GM18507 (cell line): ENCODE measurements at regions not wholly inside any gene's neighbourhood (a gene's known extent, or its start where the extent isn't known, plus 50 kb on each side); places are given as distances from the start of the nearest gene placed in this dataset.
"Not testable (repeated sequence)": the region's sequence is repeated elsewhere in the genome, so short reads cannot be mapped to it uniquely, and the experiment has no call there.

ENCODE experiments used
- DNase-seq: peaks from one replicate; pipeline ENCODE4 v3.0.0; 2011; ENCODE audit warnings: low read depth; ENCODE audit not compliant: insufficient read length; ENCODE audit errors: extremely low spot score
- FAIRE-seq: peaks from 2 replicates; lab custom pipeline; 2011; peaks lifted over from hg19 to GRCh38; lab: Jason Lieb, UNC

GRCh38 chr1:143848859-143849258 lies 122.9 kb downstream of the FAM72C start:
- not testable (repeated sequence) for FAIRE-seq, DNase-seq

- DNase-seq, FAIRE-seq: not testable (repeated sequence)
Measured at GRCh38 chr1:143845193-143845592, 126.6 kb downstream of the FAM72C start.

GRCh38 chr1:143842058-143842457 lies 129.7 kb downstream of the FAM72C start:
- DNase-seq, FAIRE-seq: not testable (repeated sequence)

GRCh38 chr1:143839182-143839581 lies 132.6 kb downstream of the FAM72C start:
- FAIRE-seq = not testable (repeated sequence)

GRCh38 chr1:143838598-143838929 lies 133.2 kb downstream of the FAM72C start:
- FAIRE-seq = not testable (repeated sequence)

More at GRCh38 chr1:143839182-143839581, 132.6 kb downstream of the FAM72C start:
- not testable (repeated sequence) for DNase-seq

GRCh38 chr1:143837924-143838597 lies 133.7 kb downstream of the FAM72C start:
- DNase-seq, FAIRE-seq: not testable (repeated sequence)

More at GRCh38 chr1:143838598-143838929, 133.2 kb downstream of the FAM72C start:
- not testable (repeated sequence) for DNase-seq

- not testable (repeated sequence) for FAIRE-seq, DNase-seq
Measured at GRCh38 chr1:143833376-143833775, 138.4 kb downstream of the FAM72C start.

GRCh38 chr1:143832379-143832716 lies 139.4 kb downstream of the FAM72C start:
- not testable (repeated sequence) for DNase-seq, FAIRE-seq

GRCh38 chr1:143831479-143832378 lies 140.1 kb downstream of the FAM72C start:
- not testable (repeated sequence) for DNase-seq, FAIRE-seq

- FAIRE-seq, DNase-seq: not testable (repeated sequence)
Measured at GRCh38 chr1:143826162-143826561, 145.6 kb downstream of the FAM72C start.

GRCh38 chr1:143824266-143824665 lies 147.5 kb downstream of the FAM72C start:
- FAIRE-seq = not testable (repeated sequence)

GRCh38 chr1:143820058-143820457 lies 151.7 kb downstream of the FAM72C start:
- FAIRE-seq, DNase-seq: not testable (repeated sequence)

More at GRCh38 chr1:143824266-143824665, 147.5 kb downstream of the FAM72C start:
- DNase-seq = not testable (repeated sequence)

GRCh38 chr1:143816369-143816768 lies 155.4 kb downstream of the FAM72C start:
- FAIRE-seq, DNase-seq: not testable (repeated sequence)

- not testable (repeated sequence) for FAIRE-seq, DNase-seq
Measured at GRCh38 chr1:143805374-143805773, 166.4 kb downstream of the FAM72C start.

- DNase-seq, FAIRE-seq: not testable (repeated sequence)
Measured at GRCh38 chr1:143804707-143805356, 167.0 kb downstream of the FAM72C start.

GRCh38 chr1:143803927-143804411 lies 167.8 kb downstream of the FAM72C start:
- FAIRE-seq, DNase-seq: not testable (repeated sequence)

- not testable (repeated sequence) for FAIRE-seq, DNase-seq
Measured at GRCh38 chr1:143803095-143803494, 168.7 kb downstream of the FAM72C start.

- not testable (repeated sequence) for FAIRE-seq, DNase-seq
Measured at GRCh38 chr1:143799568-143800187, 172.1 kb downstream of the FAM72C start.

GRCh38 chr1:143796369-143796768 lies 175.4 kb downstream of the FAM72C start:
- FAIRE-seq, DNase-seq: not testable (repeated sequence)
